ENCODE measurements at regions not wholly inside any gene's neighbourhood (a gene's known extent, or its start where the extent isn't known, plus 50 kb on each side); places are given as distances from the start of the nearest gene placed in this dataset.
"Not testable (repeated sequence)": the region's sequence is repeated elsewhere in the genome, so short reads cannot be mapped to it uniquely, and the experiment has no call there.

DNA sequence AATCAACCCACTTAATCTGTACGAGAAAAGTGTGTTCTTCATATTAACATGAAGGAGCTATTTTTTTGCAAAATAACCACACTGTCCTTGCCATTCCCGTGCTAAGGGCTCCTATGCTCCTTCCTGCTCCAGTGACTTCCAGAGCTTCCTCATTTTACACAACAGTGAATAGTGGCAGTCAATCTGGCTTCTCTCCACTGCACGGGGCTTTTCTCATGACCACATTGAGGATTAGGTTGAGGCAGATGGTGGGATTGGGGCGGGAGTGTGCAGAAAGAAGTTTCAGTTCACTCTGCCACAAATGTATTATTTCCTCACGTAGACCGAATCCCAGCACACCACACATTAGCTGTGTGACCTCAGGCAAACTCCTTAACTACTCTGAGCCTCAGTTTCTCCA, 235.1 kb downstream of the ARHGAP12 start:
- FAIRE-seq (no peak), DNase-seq (ENCODE audit: extremely low spot score, insufficient read length, low read depth) (no peak)

DNA sequence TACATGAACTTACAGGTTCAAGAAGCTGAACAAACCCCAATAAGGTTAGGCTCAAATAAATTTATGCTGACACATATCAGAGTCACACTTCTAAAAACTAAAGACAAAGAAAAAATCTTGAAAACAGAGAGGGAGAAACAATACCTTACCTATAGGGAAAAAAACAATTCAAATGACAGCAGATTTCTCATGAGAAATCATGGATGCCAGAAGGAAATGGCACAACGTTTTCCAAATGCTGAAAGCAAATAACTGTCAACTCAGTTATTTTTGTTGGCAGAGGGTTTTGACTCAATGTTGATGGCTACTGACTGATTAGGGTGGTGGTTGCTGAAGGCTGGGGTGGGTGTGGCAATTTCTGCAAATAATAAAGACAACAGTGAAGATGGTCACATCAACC, 239.4 kb downstream of the ARHGAP12 start:
- FAIRE-seq (no peak), DNase-seq (ENCODE audit: extremely low spot score, insufficient read length, low read depth) (no peak)

DNA sequence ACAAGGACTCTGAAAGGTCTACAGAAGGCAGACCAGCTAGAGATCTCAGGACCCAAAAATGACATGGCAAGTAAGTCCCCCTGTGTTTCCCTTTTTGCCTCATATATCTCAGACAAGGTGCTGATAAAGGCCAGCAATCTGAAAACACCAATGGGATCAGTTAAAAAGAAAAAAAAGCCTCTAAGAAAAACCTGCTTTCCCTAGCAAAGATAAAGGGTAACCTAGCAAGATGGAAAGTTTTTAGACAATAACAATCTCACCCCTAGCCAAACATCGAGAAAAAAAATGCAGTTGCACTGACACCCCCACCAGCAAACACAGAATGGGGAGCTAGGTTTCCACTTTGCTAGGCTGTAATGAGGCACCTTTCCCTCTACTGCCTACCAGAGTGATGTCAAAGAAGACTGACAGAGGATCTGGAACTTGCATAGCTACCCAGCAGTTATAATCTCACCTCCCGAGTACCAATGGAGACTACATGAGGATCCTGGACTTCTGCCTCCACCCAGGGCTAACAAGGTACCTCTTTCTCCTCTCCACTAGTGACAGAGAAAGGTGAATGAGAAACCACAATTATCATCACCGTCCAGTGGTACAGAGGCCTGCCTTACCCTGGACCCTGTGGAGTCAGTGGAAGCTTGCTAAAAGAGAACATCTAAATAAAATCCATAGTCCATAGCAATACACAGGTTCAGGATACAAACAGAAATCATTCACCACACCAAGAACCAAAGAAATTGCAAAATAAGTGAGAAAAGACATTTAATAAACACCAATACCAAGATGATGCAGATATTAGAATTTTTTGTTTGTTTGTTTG, 240.8 kb downstream of the ARHGAP12 start:
- DNase-seq (ENCODE audit: extremely low spot score, insufficient read length, low read depth) (no peak), FAIRE-seq (no peak)

DNA sequence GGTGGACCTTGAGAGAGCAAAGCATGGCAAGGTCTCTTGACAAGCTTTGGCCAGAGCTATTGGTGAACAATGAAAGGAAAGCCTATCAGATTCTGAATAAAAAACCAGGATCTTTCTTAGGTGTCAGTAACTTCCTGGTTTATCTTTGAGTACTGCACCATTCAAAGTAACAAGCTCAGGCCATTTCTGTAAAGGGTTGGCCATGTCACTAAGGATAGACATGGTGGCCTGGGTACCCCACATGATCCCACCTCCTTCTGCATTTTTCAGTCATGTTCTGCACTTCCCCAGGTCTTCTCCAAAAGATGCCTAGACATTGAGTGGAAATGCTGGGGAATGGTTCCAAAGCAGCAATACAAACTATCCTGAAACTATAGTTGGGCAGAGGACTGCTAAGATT, 242.0 kb downstream of the ARHGAP12 start:
- FAIRE-seq = no peak
- DNase-seq (ENCODE audit: extremely low spot score, insufficient read length, low read depth) = no peak

DNA sequence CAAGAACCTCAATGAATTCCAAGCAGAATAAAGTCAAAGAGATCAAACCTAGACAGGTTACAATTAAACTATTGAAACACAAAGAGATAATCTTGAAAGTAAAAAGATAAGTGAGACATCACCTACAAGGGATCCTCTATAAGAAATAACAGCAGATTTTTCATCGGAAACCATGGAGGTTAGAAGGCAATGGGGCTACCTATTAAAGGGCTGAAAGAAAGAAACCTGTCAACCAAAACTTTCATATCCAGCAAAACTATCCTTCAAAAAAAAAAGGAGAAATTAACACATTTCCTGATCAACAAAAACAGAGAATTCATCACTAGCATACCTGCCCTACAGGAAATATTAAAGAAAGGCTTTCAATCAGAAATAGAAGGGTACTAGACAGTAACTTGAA, 244.9 kb downstream of the ARHGAP12 start:
- FAIRE-seq (no peak), DNase-seq (ENCODE audit: extremely low spot score, insufficient read length, low read depth) (no peak)

DNA sequence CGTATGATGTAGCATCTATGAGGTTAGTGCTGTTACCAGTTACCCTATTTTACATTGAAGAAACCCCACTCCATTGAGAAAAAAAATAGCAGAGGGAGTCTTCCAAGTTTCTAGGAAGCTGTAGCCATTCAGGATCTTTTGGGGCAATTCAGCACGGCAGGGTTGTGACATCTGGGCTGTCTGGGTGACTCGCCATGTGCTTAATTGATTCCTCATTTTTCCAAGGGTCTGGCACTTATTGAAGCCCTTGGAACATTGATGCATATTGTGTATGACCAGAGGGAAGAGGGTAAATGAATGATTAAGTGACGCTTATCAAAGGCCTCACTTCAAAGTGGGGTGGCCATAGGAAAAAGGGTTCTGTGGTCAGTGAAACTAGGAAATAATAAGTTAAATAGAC, 248.7 kb downstream of the ARHGAP12 start:
- FAIRE-seq (no peak), DNase-seq (ENCODE audit: extremely low spot score, insufficient read length, low read depth) (no peak)

DNA sequence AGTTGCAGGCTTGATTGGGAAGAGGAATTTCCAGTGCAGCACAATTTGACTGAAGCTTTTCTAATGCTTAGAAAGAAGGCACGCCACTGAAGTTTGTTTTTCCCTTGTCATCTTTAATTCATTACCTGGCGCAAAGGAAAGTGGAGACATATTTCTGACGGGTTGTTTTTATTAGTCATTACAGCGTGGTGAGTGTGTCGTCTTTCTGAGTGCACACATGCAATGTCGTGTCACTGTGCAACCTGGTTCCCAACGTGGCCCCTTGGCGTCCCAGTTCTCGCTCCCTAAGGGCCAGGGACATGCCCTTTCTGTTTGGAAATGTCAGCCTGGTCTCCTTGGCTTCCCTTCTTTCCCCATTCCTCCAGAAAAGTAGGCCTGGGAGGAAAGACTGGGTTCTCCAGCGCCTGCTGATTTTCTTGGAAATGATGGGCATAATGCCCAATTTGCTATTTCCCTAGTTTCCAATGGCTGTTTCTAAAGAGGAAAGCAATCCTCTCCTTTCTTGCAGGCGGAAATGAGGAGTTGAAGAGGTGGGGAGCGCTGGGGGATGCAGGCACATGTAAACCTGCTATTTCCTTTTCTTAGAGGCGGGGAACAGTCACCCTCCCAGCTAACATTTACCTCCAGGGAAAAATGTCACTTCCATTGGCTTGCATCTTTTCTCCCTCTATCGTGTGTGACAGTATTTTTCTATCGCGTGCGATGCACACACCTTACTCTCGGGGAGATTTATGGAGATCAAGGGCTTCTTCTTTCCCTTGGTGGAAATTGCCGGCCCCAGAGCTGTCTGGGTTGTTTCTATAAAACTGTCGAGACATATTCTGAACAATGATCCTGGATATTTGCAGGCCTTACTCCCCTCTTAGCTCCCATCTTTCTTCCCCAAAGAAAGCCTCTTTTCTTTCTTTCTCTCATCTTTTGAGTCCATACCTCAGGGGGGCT, 249.8 kb downstream of the ARHGAP12 start:
- no peak for FAIRE-seq
- DNase-seq (ENCODE audit: extremely low spot score, insufficient read length, low read depth) = no peak

DNA sequence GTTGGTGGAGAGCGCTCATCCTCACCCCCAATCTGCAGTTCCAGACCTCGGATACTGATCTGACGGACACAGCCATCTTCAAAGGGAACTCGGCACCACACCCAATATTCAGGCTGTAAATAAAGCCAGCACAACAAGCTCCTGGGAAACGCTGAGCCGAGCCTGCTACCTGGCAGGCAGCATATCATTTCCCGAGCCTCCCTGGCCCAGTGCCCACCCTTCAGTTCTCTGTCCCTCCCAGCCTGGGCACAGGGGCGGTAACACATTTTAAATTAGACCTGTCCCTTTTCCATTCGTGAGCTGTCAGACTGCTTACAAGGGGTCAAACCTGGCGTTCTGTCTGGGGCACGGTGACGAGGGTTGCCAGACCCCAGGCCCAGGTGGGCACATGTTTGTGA, 250.5 kb downstream of the ARHGAP12 start:
- DNase-seq (ENCODE audit: extremely low spot score, insufficient read length, low read depth) = no peak
- FAIRE-seq = no peak

DNA sequence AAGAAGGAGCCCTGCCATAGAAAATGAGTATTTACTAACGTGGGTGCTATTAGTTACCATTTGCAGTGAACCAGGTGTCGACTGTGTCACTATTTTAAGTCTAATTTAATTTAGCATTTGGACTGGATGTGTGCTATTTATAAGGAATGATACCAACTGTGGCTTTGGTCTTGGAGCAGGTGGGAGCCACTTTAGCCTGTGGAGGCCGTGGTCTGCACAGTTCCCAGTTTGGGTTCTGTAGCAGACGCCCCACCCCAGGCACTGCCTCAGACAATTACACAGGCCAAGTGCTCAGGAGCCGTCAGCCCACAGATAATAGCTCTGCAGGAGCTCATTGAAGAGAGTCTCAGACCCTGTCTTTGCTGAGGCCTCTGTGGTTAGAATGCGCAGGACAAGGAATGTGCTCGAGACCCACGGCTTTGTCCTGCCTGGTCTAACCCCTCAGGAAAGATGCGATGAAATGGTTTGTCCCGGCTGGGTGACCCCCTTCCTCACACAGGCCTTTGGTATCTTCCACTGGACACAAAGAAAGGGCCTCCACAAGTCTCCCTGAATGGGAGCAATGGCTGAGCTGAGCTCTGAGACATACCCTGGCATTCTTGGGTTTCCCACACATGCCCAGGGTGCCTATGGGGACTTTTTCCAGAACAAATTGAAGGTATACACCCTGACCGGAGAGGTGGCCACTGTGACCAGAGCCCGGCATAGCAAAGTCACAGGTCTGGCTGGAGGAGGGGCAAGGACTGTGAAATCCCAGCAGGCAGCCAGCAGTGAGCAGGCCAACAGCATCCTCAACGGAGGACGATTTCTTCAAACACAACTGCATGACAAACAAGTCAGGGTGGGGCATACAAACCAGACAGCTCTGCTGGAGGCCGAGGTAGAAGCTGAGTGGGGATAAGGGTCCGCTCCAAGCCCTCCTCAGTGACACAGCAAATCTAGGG, 251.2 kb downstream of the ARHGAP12 start:
- FAIRE-seq (no peak), DNase-seq (ENCODE audit: extremely low spot score, insufficient read length, low read depth) (no peak)

DNA sequence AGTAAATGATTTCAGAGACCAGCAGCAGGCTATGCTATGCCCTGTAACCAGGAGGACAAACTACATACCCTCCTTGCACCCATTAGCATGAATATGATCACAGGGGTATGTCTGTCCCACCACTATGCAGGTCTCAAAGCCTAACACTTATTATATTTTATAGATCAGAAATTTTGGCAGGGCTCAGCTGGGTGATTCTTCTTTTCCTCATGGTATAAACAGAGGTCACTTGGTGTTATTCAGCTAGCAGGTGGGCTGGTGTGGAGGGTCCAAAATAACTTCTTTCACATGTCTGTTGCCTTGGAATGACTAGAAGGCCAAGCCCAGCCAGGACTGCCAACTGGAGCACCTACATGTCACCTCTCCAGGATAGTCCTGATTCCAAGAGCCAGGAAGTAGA, 252.9 kb downstream of the ARHGAP12 start:
- no peak for FAIRE-seq
- DNase-seq (ENCODE audit: extremely low spot score, insufficient read length, low read depth) = no peak

DNA sequence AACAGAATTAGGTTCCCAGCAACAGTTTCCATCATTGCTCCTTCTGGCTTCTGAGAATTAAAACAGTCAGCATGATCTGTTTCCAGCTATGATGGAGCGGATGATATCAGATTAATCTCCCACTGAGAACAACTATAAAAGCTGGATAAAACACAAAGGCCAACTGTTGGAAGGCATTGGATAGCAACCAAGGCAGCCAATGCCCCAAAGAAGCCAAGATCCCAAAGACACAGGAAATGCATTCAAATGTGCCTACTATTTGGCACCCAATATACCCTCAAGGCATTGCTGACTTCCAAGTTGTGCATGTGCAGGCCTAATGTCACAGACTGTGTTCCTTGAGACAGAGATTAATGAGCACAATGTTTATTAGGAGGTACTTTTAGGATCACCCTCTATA, 259.3 kb downstream of the ARHGAP12 start:
- DNase-seq (ENCODE audit: extremely low spot score, insufficient read length, low read depth) (no peak), FAIRE-seq (no peak)

DNA sequence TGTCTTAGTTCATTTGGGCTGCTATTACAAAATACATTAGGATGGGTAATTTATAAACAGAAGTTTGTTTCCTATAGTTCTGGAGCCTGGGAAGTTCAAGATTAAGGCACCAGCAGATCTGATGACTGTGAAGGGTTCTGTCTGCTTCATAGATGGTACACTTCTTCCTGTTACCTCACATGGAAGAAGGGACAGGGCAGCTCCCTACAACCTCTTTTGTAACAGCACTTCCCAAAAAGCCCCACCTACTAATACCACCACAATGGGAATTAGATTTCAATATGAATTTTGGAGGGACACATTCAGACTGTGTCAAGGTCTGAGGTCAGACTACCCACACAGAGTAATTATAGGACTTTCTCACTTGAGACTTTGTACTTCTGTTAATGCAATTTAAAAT, 260.3 kb downstream of the ARHGAP12 start:
- DNase-seq (ENCODE audit: extremely low spot score, insufficient read length, low read depth) = no peak
- no peak for FAIRE-seq

DNA sequence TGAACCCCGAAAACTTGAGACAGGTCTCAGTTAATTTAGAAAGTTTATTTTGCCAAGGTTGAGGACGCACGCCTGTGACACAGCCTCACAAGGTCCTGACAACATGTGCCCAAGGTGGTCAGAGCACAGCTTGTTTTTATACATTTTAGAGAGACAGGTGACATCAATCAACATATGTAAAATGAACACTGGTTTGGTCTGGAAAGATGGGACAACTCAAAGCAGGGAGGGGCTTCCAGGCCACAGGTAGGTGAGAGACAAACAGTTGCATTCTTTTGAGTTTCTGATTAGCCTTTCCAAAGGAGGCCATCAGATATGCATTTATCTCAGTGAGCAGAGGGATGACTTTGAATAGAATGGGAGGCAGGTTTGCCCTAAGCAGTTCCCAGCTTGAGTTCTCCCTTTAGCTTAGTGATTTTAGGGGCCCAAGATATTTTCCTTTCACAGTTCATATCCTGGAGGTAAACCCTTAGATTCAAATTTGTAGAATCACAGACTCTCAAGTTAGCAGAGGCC, 262.8 kb downstream of the ARHGAP12 start:
- FAIRE-seq; DNase-seq (ENCODE audit: extremely low spot score, insufficient read length, low read depth): not testable (repeated sequence)

DNA sequence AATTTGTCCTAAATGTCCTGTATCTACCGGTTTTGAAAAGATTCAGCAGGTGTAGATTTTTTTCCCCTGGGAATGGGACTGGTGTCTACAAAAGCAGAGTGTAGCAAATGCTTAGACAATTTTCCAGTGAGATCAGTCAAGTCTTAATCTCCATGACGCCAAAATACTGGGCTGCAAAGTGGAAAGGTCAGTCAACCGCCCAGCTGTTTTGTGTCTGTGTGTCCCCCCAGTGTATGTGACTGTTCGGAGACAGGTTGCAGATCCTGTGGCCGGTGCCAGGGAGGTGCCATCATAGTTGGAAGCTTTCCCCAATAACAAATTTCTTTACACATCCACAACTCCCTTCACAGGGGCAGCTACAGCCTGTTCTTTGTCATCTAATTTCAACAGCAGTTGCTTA, 263.8 kb downstream of the ARHGAP12 start:
- DNase-seq (ENCODE audit: extremely low spot score, insufficient read length, low read depth) = no peak
- no peak for FAIRE-seq

DNA sequence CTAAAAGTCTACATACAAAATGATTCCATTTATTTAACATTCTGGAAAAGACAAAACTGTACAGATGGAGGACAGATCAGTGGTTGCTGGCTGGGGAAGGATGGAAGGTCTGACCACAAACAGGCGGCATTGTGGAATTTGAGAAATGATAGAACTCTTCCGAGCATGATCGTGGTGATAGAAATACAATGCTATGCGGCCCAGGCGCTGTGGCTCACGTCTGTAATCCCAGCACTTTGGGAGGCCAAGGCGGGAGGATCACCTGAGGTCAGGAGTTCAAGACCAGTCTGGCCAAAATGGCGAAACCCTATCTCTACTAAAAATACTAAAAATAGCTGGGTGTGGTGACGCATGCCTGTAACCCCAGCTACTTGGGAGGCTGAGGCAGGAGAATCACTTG, 264.6 kb downstream of the ARHGAP12 start:
- not testable (repeated sequence) for FAIRE-seq; DNase-seq (ENCODE audit: extremely low spot score, insufficient read length, low read depth)

DNA sequence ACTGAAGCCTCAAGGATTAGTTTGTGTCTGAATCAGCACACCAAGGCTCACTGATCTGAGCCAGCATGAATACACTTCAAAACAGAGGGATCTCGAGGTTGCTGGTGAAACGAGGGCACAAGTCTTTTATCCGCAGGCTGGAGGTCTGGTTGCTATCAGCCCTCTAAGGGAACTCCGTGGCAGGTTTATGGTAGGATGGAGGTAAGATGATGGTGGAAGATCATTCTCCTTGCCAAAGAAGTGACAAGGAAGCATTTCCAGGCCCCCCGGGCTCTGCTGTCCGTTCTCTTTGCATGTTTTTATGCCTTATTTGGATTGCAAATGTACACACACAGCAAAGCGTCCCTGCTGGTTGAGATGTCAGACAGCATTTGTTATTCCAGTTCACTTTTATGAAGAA, 268.3 kb downstream of the ARHGAP12 start:
- no peak for DNase-seq (ENCODE audit: extremely low spot score, insufficient read length, low read depth)
- no peak for FAIRE-seq

DNA sequence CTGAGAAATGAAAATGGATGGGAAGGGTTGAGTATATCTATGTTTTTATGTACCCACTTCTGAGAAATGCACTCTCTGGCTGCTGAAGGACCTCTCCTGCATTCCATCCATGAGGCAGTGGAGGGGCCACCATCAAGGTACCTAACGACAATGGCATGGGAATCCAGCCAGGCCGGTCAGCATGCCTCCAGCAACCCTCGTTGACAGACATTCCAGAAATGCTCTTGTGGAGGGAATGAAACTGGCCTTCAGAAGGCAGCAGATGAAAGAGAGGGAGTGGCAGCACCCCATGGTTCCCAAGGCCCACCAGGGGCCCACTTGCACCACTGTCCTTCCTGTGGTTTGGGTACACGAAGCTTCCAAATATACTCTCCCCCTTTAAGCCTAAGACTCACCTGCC, 269.0 kb downstream of the ARHGAP12 start:
- DNase-seq (ENCODE audit: extremely low spot score, insufficient read length, low read depth) = no peak
- FAIRE-seq = no peak

DNA sequence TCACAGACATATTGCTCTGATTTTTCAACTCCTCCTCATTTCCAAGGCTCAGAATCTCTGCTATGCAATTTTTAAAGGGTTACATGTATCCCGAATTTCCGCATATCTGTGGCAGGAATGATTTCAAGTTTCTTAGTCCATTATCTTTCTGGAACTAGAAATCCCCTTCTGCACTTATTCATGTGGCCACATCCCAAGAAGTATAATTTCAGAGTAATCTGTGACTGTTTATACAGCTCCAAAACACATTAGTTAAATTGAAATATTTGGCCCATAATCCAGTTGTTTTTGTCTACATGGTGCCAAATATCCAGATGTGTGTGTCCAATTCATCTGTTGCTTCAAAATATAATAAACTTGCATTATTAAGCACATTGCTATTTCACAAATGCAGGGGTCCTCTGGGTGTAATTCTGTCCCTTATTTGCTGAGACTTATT, 271.2 kb downstream of the ARHGAP12 start:
- no peak for FAIRE-seq
- no peak for DNase-seq (ENCODE audit: extremely low spot score, insufficient read length, low read depth)

DNA sequence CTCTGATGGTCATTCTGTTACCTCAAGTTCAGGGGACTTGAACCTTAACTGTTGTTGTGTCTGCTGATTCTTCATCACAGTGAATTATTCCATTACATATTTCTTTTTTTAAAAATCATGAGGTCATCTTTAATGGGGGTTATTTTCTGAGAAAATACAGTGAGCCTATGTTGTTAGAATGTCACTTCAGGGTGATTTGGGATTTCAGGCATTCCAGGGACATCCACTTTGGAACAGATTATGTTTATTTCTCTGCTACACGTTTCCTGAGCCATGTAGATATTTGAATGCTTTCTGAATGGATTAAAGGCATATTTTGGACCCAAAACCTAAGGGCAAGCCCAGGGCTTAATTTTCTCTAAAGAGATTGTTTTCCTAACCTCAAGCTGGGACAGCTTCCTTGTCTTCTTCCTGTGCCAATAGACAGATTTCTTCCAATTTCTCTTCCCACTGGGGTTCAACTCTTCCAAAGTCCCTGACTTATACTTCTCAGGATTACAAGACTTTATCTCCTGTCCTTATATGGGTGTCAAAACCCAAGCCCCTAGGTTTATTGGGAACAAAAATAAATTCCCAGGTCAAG, 271.7 kb downstream of the ARHGAP12 start:
- no peak for DNase-seq (ENCODE audit: extremely low spot score, insufficient read length, low read depth)
- FAIRE-seq = no peak
